ENCODE measurements at regions not wholly inside any gene's neighbourhood (a gene's known extent, or its start where the extent isn't known, plus 50 kb on each side); places are given as distances from the start of the nearest gene placed in this dataset.

- Histone ChIP-seq H3K4me3 (no peak overlapping the region), H3K9me3 (no peaks in the 10 kb centered on the region), H3K36me3 (no peaks in the 10 kb centered on the region), H3K27ac (peak overlapping the region in 1 of 4 donors; percentile 35), H3K4me1 (peaks cover 2 to 57% (median 54%) of the 10 kb centered on the region in 4 donors), H3K27me3 (no peaks in the 10 kb centered on the region)
- WGBS, 2 donors: 79 to 82% methylated on average over 6 of the region's 6 CpGs
- no peak for DNase-seq
- intact Hi-C loops (cut with DNase I): loop anchor here (5.0 kb wide), 1 partner anchor 151 kb away; no protein-coding TSS in a partner anchor
- TF ChIP-seq POLR2A (IDR thresholded peaks at IDR 0.05): no peak
- no peak for TF ChIP-seq POLR2AphosphoS5 (IDR thresholded peaks at IDR 0.05)
- TF ChIP-seq EP300 (IDR thresholded peaks at IDR 0.05): no peak
- TF ChIP-seq CTCF (IDR thresholded peaks at IDR 0.05): no peak
These were observed 207.9 kb downstream of the NXNL2 start for GRCh38 chr9:88742905-88743304.

- 70 to 77% methylated on average over 2 of the region's 2 CpGs for WGBS, 2 donors
- no peaks in the 10 kb centered on the region for H3K9me3 ChIP-seq
- no peaks in the 10 kb centered on the region for H3K36me3 ChIP-seq
- TF ChIP-seq CTCF (IDR thresholded peaks at IDR 0.05): no peak
- TF ChIP-seq POLR2AphosphoS5 (IDR thresholded peaks at IDR 0.05): peak; percentile 100
- TF ChIP-seq EP300 (IDR thresholded peaks at IDR 0.05): peak; percentile 94 to 99 (median 98)
- no peak for TF ChIP-seq POLR2A (IDR thresholded peaks at IDR 0.05)
- no peak overlapping the region for H3K4me3 ChIP-seq
- peak overlapping the region; percentile 10 to 75 (median 62) for H3K27ac ChIP-seq
- intact Hi-C loops (cut with DNase I): loop anchor here (2.0 to 5.0 kb wide), 5 partner anchors 93 to 548 kb away; partner anchors contain the start of gene S1PR3
- no peaks in the 10 kb centered on the region for H3K27me3 ChIP-seq
- H3K4me1 ChIP-seq: peaks cover 2 to 77% (median 74%) of the 10 kb centered on the region in 4 donors
- peak; percentile 89 for DNase-seq
These were observed 210.5 kb downstream of the NXNL2 start for GRCh38 chr9:88745276-88746001.

- Histone ChIP-seq H3K4me1 (peaks cover 2 to 77% (median 74%) of the 10 kb centered on the region in 4 donors), H3K4me3 (no peak overlapping the region), H3K36me3 (no peaks in the 10 kb centered on the region), H3K27ac (peak overlapping the region; percentile 40 to 75 (median 62)), H3K27me3 (no peaks in the 10 kb centered on the region), H3K9me3 (no peaks in the 10 kb centered on the region)
- DNase-seq: peak; percentile 88
- TF ChIP-seq POLR2AphosphoS5 (IDR thresholded peaks at IDR 0.05) (peak; percentile 77 to 86 (median 84)), CTCF (IDR thresholded peaks at IDR 0.05) (peak in 1 of 4 experiments; percentile 12), EP300 (IDR thresholded peaks at IDR 0.05) (peak in 2 of 4 donors; percentile 35 to 55), POLR2A (IDR thresholded peaks at IDR 0.05) (no peak)
- 41 to 55% methylated on average over 6 of the region's 6 CpGs for WGBS, 2 donors
- intact Hi-C loops (cut with DNase I): loop anchor here (2.0 to 5.0 kb wide), 5 partner anchors 94 to 549 kb away; partner anchors contain the start of gene S1PR3
These were observed 211.2 kb downstream of the NXNL2 start for GRCh38 chr9:88746029-88746742.

GRCh38 chr9:88746743-88747398, 211.9 kb downstream of the NXNL2 start:
- no peaks in the 10 kb centered on the region for H3K27me3 ChIP-seq
- peaks cover 2 to 77% (median 74%) of the 10 kb centered on the region in 4 donors for H3K4me1 ChIP-seq
- no peaks in the 10 kb centered on the region for H3K36me3 ChIP-seq
- H3K27ac ChIP-seq: peak overlapping the region; percentile 40 to 75 (median 62)
- TF ChIP-seq EP300 (IDR thresholded peaks at IDR 0.05): no peak
- TF ChIP-seq POLR2A (IDR thresholded peaks at IDR 0.05): no peak
- no peak for TF ChIP-seq CTCF (IDR thresholded peaks at IDR 0.05)
- TF ChIP-seq POLR2AphosphoS5 (IDR thresholded peaks at IDR 0.05): no peak
- intact Hi-C loops (cut with DNase I): loop anchor here (2.0 to 5.0 kb wide), 5 partner anchors 95 to 550 kb away; partner anchors contain the start of gene S1PR3
- WGBS, 2 donors: 56 to 57% methylated on average over 9 of the region's 9 CpGs
- no peak overlapping the region for H3K4me3 ChIP-seq
- H3K9me3 ChIP-seq: no peaks in the 10 kb centered on the region
- no peak for DNase-seq
